ENCODE measurements at regions not wholly inside any gene's neighbourhood (a gene's known extent, or its start where the extent isn't known, plus 50 kb on each side); places are given as distances from the start of the nearest gene placed in this dataset.

DNA sequence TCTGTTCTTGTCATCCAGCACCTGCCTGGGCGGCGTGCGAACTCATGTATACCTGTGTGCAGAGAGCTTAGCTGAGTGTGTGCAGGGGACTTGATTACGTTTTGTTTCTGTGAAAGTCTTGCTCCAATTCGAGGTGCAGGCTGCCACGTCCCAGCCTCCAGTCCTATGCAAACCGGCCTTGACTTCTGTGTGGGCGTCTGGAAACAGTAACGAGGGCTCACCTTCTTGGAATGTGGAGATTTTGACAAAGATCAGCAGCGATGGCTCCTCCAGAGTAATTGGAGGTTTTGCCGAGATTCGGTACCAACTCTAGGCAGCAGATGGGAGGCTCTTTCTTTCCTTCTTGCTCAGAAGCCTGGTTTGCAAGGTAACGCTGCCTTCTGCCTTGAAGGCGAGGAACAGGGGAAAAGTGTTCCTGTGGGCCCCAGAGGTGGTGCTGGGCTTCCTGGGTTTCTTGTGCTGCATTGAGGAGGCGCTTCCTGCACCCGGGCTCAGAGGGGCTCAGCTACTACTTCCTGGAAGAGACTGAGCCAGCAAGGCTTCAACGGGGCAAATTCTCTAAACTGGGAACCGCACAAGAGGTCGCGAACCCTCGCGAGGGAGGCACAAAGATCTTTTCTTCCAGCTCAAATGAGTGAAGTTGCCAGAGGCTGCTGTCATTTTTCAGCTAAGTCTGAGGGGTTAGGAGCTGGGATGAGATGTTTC lies 249.0 kb downstream of the AACS start (continued):
- TF ChIP-seq KAT2A (conservative IDR thresholded peaks at IDR 0.05; ENCODE audit: control insufficient read depth, low read depth, low read length) (no peak), NFYA (IDR thresholded peaks at IDR 0.05; ENCODE audit: borderline replicate concordance, low read depth, low read length) (no peak)

DNA sequence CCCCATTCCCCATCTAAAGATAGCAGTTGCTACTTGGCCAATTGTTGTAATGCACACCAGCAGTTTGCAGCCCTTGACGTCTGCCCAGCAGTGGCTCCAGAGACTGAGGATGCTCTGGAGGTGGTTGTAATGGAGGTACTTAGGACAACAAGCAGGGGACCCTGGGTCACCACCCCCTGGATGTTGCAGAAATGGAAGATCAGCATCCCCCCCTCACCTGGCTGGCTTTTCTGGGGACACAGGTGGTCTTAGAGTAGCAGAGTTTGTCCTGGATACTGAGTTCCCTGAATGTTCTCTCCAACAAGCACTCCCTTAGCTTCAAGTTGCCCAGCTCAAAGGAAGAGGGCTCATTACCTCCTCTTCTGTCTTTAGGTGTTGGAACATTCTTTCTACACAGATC lies 250.5 kb downstream of the AACS start:
- Histone ChIP-seq H3K9ac (ENCODE audit: control insufficient read depth, insufficient read depth, low read length) (no peak overlapping the region), H3K79me2 (ENCODE audit: control insufficient read depth, insufficient read depth, low read length) (no peaks in the 10 kb centered on the region), H3K36me3 (ENCODE audit: control insufficient read depth in 2 of 2, insufficient read depth in 2 of 2, low read length in 1 of 2) (no peaks in the 10 kb centered on the region), H3K4me3 (no peak overlapping the region), H3K9me3 (replicated peaks; ENCODE audit: control insufficient read depth, insufficient read depth, low read length) (no peaks in the 10 kb centered on the region), H3K27me3 (replicated peaks in 1 of 2; ENCODE audit: control insufficient read depth in 2 of 2, insufficient read depth in 2 of 2, low read length in 1 of 2) (no peaks in the 10 kb centered on the region), H3K4me2 (ENCODE audit: control insufficient read depth, insufficient read depth) (no peak overlapping the region), H2AFZ (ENCODE audit: control insufficient read depth, low read depth, low read length) (no peak overlapping the region), H3K27ac (ENCODE audit: control insufficient read depth, insufficient read depth) (no peak overlapping the region), H3K4me1 (ENCODE audit: control insufficient read depth, insufficient read depth, low read length) (no peaks in the 10 kb centered on the region), H4K20me1 (ENCODE audit: control insufficient read depth, insufficient read depth) (no peaks in the 10 kb centered on the region)
- no peak for DNase-seq (ENCODE audit: low read depth, low spot score)
- ChIA-PET SMC1A (ENCODE audit: uncharacterized antibody, unreplicated experiment) (interaction anchor here (0.5 kb wide), 1 partner anchor 417 kb away, joined by 3 read pairs; no protein-coding TSS in a partner anchor), RAD21 (ENCODE audit: unreplicated experiment) (no interaction called here), POLR2A (no interaction called here), CTCF (no interaction called here)
- intact Hi-C loops (cut with micrococcal nuclease; ENCODE audit: unreplicated experiment) (no loop called here), in situ Hi-C loops (cut with MboI) (no loop called here)
- no TSS peak for BruUV-seq (replicated peaks)
- ATAC-seq = no peak
- no peak for FAIRE-seq
- WGBS (ENCODE audit: insufficient coverage, insufficient replicate concordance, low lambda C conversion rate, missing lambda C conversion rate) = 7% methylated on average over 1 of the region's 1 CpG
- TF ChIP-seq, protein P1, sequence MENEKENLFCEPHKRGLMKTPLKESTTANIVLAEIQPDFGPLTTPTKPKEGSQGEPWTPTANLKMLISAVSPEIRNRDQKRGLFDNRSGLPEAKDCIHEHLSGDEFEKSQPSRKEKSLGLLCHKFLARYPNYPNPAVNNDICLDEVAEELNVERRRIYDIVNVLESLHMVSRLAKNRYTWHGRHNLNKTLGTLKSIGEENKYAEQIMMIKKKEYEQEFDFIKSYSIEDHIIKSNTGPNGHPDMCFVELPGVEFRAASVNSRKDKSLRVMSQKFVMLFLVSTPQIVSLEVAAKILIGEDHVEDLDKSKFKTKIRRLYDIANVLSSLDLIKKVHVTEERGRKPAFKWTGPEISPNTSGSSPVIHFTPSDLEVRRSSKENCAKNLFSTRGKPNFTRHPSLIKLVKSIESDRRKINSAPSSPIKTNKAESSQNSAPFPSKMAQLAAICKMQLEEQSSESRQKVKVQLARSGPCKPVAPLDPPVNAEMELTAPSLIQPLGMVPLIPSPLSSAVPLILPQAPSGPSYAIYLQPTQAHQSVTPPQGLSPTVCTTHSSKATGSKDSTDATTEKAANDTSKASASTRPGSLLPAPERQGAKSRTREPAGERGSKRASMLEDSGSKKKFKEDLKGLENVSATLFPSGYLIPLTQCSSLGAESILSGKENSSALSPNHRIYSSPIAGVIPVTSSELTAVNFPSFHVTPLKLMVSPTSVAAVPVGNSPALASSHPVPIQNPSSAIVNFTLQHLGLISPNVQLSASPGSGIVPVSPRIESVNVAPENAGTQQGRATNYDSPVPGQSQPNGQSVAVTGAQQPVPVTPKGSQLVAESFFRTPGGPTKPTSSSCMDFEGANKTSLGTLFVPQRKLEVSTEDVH (IDR thresholded peaks at IDR 0.05; ENCODE audit: low read depth, partially characterized antibody) = no peak
- TF ChIP-seq, protein P2, sequence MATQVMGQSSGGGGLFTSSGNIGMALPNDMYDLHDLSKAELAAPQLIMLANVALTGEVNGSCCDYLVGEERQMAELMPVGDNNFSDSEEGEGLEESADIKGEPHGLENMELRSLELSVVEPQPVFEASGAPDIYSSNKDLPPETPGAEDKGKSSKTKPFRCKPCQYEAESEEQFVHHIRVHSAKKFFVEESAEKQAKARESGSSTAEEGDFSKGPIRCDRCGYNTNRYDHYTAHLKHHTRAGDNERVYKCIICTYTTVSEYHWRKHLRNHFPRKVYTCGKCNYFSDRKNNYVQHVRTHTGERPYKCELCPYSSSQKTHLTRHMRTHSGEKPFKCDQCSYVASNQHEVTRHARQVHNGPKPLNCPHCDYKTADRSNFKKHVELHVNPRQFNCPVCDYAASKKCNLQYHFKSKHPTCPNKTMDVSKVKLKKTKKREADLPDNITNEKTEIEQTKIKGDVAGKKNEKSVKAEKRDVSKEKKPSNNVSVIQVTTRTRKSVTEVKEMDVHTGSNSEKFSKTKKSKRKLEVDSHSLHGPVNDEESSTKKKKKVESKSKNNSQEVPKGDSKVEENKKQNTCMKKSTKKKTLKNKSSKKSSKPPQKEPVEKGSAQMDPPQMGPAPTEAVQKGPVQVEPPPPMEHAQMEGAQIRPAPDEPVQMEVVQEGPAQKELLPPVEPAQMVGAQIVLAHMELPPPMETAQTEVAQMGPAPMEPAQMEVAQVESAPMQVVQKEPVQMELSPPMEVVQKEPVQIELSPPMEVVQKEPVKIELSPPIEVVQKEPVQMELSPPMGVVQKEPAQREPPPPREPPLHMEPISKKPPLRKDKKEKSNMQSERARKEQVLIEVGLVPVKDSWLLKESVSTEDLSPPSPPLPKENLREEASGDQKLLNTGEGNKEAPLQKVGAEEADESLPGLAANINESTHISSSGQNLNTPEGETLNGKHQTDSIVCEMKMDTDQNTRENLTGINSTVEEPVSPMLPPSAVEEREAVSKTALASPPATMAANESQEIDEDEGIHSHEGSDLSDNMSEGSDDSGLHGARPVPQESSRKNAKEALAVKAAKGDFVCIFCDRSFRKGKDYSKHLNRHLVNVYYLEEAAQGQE (IDR thresholded peaks at IDR 0.05; ENCODE audit: low read depth, low read length) = no peak
- TF ChIP-seq KDM1A (IDR thresholded peaks at IDR 0.05; ENCODE audit: borderline replicate concordance) (no peak), SP1 (IDR thresholded peaks at IDR 0.05; ENCODE audit: low read depth, low read length) (no peak), MTA3 (IDR thresholded peaks at IDR 0.05; ENCODE audit: borderline replicate concordance, low read length) (no peak), EGR1 (IDR thresholded peaks at IDR 0.05; ENCODE audit: borderline replicate concordance in 1 of 2, low read depth in 2 of 2, low read length in 2 of 2) (no peak)
- TF ChIP-seq, protein P3, sequence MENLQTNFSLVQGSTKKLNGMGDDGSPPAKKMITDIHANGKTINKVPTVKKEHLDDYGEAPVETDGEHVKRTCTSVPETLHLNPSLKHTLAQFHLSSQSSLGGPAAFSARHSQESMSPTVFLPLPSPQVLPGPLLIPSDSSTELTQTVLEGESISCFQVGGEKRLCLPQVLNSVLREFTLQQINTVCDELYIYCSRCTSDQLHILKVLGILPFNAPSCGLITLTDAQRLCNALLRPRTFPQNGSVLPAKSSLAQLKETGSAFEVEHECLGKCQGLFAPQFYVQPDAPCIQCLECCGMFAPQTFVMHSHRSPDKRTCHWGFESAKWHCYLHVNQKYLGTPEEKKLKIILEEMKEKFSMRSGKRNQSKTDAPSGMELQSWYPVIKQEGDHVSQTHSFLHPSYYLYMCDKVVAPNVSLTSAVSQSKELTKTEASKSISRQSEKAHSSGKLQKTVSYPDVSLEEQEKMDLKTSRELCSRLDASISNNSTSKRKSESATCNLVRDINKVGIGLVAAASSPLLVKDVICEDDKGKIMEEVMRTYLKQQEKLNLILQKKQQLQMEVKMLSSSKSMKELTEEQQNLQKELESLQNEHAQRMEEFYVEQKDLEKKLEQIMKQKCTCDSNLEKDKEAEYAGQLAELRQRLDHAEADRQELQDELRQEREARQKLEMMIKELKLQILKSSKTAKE (IDR thresholded peaks at IDR 0.05; ENCODE audit: low read depth, poor library complexity, severe bottlenecking) = no peak
